Spleen (tissue), 7 donors: ENCODE measurements at regions not wholly inside any gene's neighbourhood (a gene's known extent, or its start where the extent isn't known, plus 50 kb on each side); places are given as distances from the start of the nearest gene placed in this dataset.

Experiments
- CTCF ChIP-seq, 11 experiments: fragments of 200-600 bp in 7 of 11; fragments of 450-650 bp in 4 of 11; sonication (generic) in 4 of 11; IDR thresholded peaks in 8 of 11; conservative IDR thresholded peaks in 3 of 11; 1 replicate in 7 of 11; 2 replicates in 4 of 11; pipeline versions ENCODE4 v1.4.0 to v1.8.0; 2016 to 2021; ENCODE audit warnings: antibody characterized with exemption in 11 of 11, inconsistent platforms in 4 of 11, mild to moderate bottlenecking in 1 of 11
- POLR2A ChIP-seq, 3 donors: fragments of 450-650 bp; IDR thresholded peaks; one replicate each; pipeline ENCODE4 v1.5.1; 2017; ENCODE audit warnings: antibody characterized with exemption in 3 of 3, mild to moderate bottlenecking in 1 of 3
- POLR2AphosphoS5 ChIP-seq, 3 donors: sonication (generic); formaldehyde crosslinking; IDR thresholded peaks; one replicate each; pipeline ENCODE4 v1.5.1; 2017; ENCODE audit warnings: antibody characterized with exemption in 3 of 3
- donor health status: DM: no; HTN: no; CAD: no; lungs with moderate emphysema.
- donor health status: DM: no; HTN: no; CAD: no.
- donor health status: DM: no; HTN: no; CAD: no.

DNA sequence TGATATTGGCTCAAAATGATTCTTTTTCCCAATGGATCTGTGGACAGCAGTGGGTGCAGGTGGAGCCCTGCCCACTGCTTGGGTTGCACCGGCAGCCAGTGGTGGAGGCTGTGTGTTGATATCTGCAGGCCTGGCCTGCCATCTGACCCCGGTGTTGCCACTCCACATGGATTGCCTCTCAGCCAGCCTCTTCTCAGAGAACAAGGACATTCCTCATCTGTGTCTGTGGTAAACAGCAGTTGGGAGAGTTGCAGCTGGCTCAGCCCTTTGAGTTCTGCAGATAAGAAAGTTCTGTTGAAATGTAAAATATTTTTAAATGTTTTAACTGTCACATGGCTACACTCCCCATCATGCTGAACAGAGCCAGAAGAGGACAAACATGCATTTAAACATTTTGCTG is 374.9 kb upstream of the CELF2 start:
- TF ChIP-seq POLR2AphosphoS5 (IDR thresholded peaks at IDR 0.05) (no peak), CTCF (IDR thresholded peaks at IDR 0.05 in 8 of 11, conservative IDR thresholded peaks at IDR 0.05 in 3 of 11) (no peak), POLR2A (IDR thresholded peaks at IDR 0.05) (no peak)
